ENCODE measurements at regions not wholly inside any gene's neighbourhood (a gene's known extent, or its start where the extent isn't known, plus 50 kb on each side); places are given as distances from the start of the nearest gene placed in this dataset.
A peak's percentile ranks its signal among the peaks of the same experiment; 100 is the strongest.

GRCh38 chr6:164294047-164294784, 879.7 kb downstream of the QKI start:
- DNase-seq (ENCODE audit: low read depth), result no peak

- no peak for DNase-seq (ENCODE audit: low read depth)
These were observed 876.7 kb downstream of the QKI start for GRCh38 chr6:164291224-164291623.

GRCh38 chr6:164290101-164290500, 875.6 kb downstream of the QKI start:
- no peak for DNase-seq (ENCODE audit: low read depth)

GRCh38 chr6:164286011-164286410, 871.5 kb downstream of the QKI start:
- DNase-seq (ENCODE audit: low read depth), result no peak

GRCh38 chr6:164283574-164283973, 869.1 kb downstream of the QKI start:
- DNase-seq (ENCODE audit: low read depth), result no peak

GRCh38 chr6:164276211-164276610, 861.7 kb downstream of the QKI start:
- DNase-seq (ENCODE audit: low read depth), result no peak

GRCh38 chr6:164275773-164276172, 861.3 kb downstream of the QKI start:
- no peak for DNase-seq (ENCODE audit: low read depth)

- DNase-seq (ENCODE audit: low read depth), result no peak
These were observed 860.0 kb downstream of the QKI start for GRCh38 chr6:164274493-164274892.

- DNase-seq (ENCODE audit: low read depth), result no peak
These were observed 859.0 kb downstream of the QKI start for GRCh38 chr6:164273491-164273890.

GRCh38 chr6:164266851-164267250, 852.3 kb downstream of the QKI start:
- DNase-seq (ENCODE audit: low read depth), result no peak

GRCh38 chr6:164262348-164262747, 847.8 kb downstream of the QKI start:
- no peak for DNase-seq (ENCODE audit: low read depth)

GRCh38 chr6:164258421-164258820, 843.9 kb downstream of the QKI start:
- no peak for DNase-seq (ENCODE audit: low read depth)

- no peak for DNase-seq (ENCODE audit: low read depth)
These were observed 838.4 kb downstream of the QKI start for GRCh38 chr6:164252948-164253347.

- no peak for DNase-seq (ENCODE audit: low read depth)
These were observed 837.8 kb downstream of the QKI start for GRCh38 chr6:164252291-164252690.

- DNase-seq (ENCODE audit: low read depth), result peak; percentile 24
These were observed 832.6 kb downstream of the QKI start for GRCh38 chr6:164247106-164247505.

GRCh38 chr6:164246082-164246481, 831.6 kb downstream of the QKI start:
- no peak for DNase-seq (ENCODE audit: low read depth)

GRCh38 chr6:164243949-164244348, 829.4 kb downstream of the QKI start:
- no peak for DNase-seq (ENCODE audit: low read depth)

- DNase-seq (ENCODE audit: low read depth), result no peak
These were observed 828.6 kb downstream of the QKI start for GRCh38 chr6:164243012-164243610.

- no peak for DNase-seq (ENCODE audit: low read depth)
These were observed 816.3 kb downstream of the QKI start for GRCh38 chr6:164230804-164231203.

GRCh38 chr6:164230259-164230658, 815.7 kb downstream of the QKI start:
- DNase-seq (ENCODE audit: low read depth), result no peak

GRCh38 chr6:164229716-164230115, 815.2 kb downstream of the QKI start:
- DNase-seq (ENCODE audit: low read depth), result no peak

GRCh38 chr6:164227952-164228522, 813.5 kb downstream of the QKI start:
- DNase-seq (ENCODE audit: low read depth), result no peak

GRCh38 chr6:164216839-164217238, 802.3 kb downstream of the QKI start:
- DNase-seq (ENCODE audit: low read depth), result no peak

- DNase-seq (ENCODE audit: low read depth), result no peak
These were observed 801.9 kb downstream of the QKI start for GRCh38 chr6:164216368-164216767.

Measured in GM04503 (cell line).